Endometrial microvascular endothelial cells (primary cell): ENCODE measurements at regions not wholly inside any gene's neighbourhood (a gene's known extent, or its start where the extent isn't known, plus 50 kb on each side); places are given as distances from the start of the nearest gene placed in this dataset.

Experiments used
- in situ Hi-C: cut with HindIII; loops from 2 replicates; pipeline ENCODE4 v1.10.0; 2017; ENCODE audit warnings: low sequenced_read_pairs, low pct_unique_long_range_greater_than_20kb; ENCODE audit errors: inconsistent ontology term

- in situ Hi-C loops = no loop called here
Measured at GRCh38 chr5:125537661-125538060, 791.2 kb upstream of the ZNF608 start.

- in situ Hi-C loops = no loop called here
Measured at GRCh38 chr5:125538469-125538868, 792.0 kb upstream of the ZNF608 start.

DNA sequence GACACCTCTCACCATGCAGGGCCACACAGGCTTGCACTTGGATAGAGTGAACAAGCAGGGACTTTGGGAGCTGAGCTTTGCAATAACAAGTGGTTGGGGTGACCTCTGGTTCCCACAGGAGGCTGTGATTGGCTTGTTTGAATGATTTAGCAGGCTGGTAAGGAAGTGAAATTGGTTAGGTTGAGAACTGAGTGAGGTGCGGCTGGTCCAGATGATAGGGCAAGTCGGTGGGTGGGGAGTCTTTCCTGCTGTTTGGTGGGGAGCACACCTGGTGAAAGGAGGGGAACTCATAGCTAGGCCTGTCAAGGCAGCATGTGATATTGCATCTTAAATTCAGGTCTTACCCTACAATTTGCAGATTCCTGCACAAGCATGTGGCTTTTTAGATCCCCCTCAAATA is 794.6 kb upstream of the ZNF608 start:
- in situ Hi-C loops = no loop called here

GRCh38 chr5:125549322-125549911 is 803.0 kb upstream of the ZNF608 start:
- in situ Hi-C loops = no loop called here

DNA sequence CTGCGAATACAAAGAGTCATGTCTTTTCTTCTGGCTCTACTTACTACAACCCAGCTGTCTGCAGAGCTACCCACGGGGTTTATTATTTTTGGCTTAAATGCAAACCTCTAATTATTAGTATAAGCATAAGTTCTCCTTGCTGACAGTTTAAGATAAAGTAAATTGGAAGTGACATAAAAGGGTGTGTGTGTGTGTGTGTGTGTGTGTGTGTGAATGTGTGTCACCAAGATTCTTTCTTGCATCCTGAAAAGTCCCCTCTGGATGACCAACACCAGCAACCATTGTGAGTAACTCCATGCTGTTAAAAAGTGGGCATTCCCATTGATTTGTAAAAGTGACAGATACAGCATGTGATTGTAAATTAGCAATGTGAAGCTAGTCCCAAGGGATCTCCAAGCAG is 803.8 kb upstream of the ZNF608 start:
- in situ Hi-C loops = no loop called here

DNA sequence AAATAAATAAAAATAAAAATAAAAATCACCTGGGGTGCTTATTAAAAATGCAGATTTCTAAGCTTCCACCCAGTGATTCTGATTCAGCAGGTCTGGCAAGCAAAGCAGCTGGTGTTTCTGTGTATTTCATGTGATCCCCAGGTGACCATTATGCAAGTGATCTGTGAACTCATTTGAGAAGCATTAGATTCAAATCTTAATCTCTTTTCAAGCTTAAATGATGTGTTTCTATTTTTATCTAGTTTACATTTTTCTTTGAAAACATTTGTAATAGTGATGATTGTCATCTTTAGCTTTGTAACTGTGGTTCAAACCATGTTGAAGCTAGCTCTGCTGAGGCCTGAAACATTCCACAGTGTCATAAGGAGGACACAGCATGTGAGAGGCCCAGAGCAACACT is 804.8 kb upstream of the ZNF608 start:
- in situ Hi-C loops = no loop called here

DNA sequence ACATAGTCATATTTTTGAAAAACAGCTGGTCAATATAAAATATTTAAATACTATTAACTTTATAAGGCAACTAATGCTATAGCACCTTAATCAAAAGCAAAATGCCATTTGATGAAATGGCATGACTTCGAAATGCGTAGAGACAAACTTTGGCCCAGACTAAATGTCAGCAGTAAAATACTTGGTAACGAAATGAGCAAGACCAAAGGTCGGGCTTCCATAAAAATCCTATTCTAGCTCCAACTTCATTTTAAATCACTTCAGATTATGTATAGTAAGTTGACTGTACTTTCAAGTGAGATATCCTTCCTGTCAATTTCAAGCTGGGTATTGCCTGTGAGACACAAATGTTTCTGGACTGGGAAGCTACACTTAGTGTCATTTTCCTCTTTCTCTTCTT is 805.4 kb upstream of the ZNF608 start:
- in situ Hi-C loops = no loop called here

DNA sequence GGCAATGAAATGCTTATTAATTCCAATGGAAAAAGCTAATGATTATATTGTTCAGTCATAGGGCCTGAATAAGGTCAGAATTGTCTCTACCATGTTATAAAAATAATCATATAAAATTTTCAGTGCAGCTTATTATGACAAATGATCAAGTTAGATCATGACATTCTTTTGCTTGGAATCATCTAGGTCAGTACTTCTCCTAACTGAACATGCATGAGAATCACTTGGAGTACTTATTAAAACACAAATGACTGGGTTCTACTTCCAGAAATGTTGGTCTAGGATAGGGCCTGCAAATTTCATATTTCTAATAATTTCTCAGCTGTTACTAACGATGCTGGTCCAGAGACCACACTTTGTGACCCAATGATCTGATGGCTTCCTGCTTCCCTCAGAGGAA is 806.0 kb upstream of the ZNF608 start:
- in situ Hi-C loops = no loop called here

DNA sequence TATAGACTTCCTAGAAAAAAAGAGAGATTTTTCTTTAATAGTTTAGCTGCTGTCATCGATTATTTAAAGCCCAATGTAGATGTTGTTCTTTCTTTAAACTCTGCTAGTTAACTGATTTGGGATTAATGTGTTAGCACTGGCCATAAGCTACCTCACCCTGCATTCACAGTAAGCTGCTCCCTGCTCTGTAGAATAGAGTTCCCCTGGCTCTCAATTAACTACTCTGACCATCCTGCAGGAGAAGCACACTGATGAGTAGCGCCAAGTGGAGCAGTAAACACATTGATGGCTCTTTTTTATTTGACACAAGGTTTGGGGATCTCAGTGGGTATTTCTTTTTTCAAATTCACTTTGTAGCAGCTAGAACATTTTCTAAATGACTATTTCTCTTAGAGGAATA is 807.9 kb upstream of the ZNF608 start:
- in situ Hi-C loops = no loop called here

- in situ Hi-C loops = no loop called here
Measured at GRCh38 chr5:125555591-125555990, 809.2 kb upstream of the ZNF608 start.

DNA sequence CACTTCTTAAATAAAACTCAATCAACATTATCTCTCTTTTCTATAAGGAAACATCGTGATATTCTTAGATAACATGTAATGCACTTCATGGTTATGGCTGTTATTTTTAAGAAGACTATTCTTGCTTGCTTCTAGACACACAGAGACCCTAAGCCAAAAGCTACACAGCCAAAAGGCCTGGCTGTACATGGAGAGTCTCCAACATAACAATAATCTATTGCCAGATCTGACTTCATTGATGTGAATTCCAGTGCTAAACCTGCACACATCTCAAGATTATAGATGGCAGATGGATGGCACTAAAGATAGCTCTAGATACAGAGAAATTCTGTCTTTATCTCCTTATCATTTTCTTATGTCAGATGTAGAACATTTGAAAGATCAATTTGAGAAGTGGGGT is 811.6 kb upstream of the ZNF608 start:
- in situ Hi-C loops = no loop called here

- in situ Hi-C loops = no loop called here
Measured at GRCh38 chr5:125558466-125558865, 812.0 kb upstream of the ZNF608 start.

DNA sequence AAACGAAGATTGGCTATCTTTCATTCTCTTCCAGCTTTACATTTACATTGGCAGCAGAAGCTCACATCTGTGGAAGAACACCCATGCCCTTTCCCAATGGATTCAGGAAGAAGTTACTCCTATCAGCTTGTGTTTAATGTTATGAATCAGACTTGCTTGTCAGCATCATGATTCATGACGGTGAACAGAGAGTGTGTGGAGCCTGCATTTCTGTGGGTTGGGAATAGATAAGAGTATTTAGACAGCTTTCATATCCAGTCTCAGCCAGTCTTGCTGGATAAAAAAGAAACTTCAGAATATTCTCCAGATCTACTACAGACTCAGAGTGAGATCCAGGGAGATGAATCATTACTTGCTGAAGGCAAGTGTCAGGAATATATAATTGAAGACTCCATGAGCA is 812.9 kb upstream of the ZNF608 start:
- in situ Hi-C loops = no loop called here

- in situ Hi-C loops = no loop called here
Measured at GRCh38 chr5:125560476-125561225, 814.2 kb upstream of the ZNF608 start.

GRCh38 chr5:125564317-125564975 is 818.0 kb upstream of the ZNF608 start:
- in situ Hi-C loops = no loop called here

GRCh38 chr5:125574491-125575044 is 828.1 kb upstream of the ZNF608 start:
- in situ Hi-C loops = no loop called here

GRCh38 chr5:125575171-125575890 is 828.9 kb upstream of the ZNF608 start:
- in situ Hi-C loops = no loop called here

- in situ Hi-C loops = no loop called here
Measured at GRCh38 chr5:125575891-125576505, 829.6 kb upstream of the ZNF608 start.

DNA sequence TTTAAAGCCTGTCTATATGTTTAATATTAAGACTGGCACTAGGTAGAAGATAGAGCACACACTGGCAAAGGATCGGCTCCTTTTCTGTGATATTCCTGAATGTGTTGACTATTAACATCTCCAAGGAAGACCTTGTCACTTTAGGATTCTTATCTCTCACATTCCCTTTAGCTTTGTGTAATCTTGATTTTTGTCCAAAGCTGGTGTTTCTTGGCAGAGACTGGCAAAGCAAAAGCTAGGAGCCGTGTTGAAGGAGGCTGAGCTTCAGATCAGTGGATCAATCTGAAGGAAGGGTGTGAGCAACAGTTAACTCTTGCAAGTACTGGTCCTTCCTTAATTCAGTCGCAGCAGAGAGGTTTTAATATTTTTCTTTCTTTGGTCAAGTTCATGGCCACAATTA is 830.4 kb upstream of the ZNF608 start:
- in situ Hi-C loops = no loop called here
